ENCODE measurements at regions not wholly inside any gene's neighbourhood (a gene's known extent, or its start where the extent isn't known, plus 50 kb on each side); places are given as distances from the start of the nearest gene placed in this dataset.

DNA sequence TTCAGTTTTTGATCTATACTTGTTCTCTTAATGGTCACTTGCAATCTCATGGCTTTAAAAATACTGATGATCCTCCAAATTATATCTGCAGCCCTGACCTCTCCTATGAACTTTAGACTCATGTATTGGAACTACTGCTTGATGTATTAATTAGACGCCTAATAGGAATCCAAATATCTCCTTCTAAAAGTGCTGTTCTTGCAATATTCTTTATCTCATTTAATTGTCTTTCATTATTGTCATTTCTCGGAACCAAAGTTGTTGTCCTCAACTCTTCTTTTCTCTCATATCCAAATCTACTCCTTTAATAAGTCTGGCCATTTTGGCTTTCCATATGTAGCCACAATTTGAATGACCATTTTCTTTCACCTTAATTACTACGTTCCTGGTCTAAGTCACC lies 907.6 kb upstream of the SEL1L start:
- BruUV-seq (replicated peaks): no TSS peak
- Histone ChIP-seq H3K4me2 (ENCODE audit: insufficient read depth, low read length) (no peak overlapping the region), H3K9me1 (replicated peaks; ENCODE audit: control insufficient read depth, extremely low read depth, insufficient read depth, low read length) (no peaks in the 10 kb centered on the region), H3K27ac (ENCODE audit: insufficient read depth, low read depth, low read length) (no peak overlapping the region), H3K27me3 (ENCODE audit: control insufficient read depth in 2 of 2, insufficient read depth in 2 of 2, low read length in 2 of 2) (no peaks in the 10 kb centered on the region), H4K20me1 (replicated peaks; ENCODE audit: control insufficient read depth, extremely low read depth, insufficient read depth, low read length) (no peaks in the 10 kb centered on the region), H3K79me2 (ENCODE audit: control insufficient read depth, insufficient read depth, low read length) (no peaks in the 10 kb centered on the region), H3K9me3 (replicated peaks; ENCODE audit: control insufficient read depth, insufficient read depth, low read length) (peaks cover 2% of the 10 kb centered on the region), H2AFZ (ENCODE audit: low read depth, low read length) (no peak overlapping the region), H3K9ac (replicated peaks; ENCODE audit: extremely low read depth, insufficient read depth, low read length) (no peak overlapping the region), H3K4me3 (replicated peaks in 1 of 3; ENCODE audit: insufficient read depth in 1 of 3, low read depth in 1 of 3, low read length in 3 of 3) (no peak overlapping the region), H3K36me3 (ENCODE audit: control insufficient read depth in 2 of 2, extremely low read depth in 1 of 2, insufficient read depth in 2 of 2, low read length in 2 of 2) (no peaks in the 10 kb centered on the region), H3K4me1 (ENCODE audit: control insufficient read depth, extremely low read depth, insufficient read depth, low read length) (no peaks in the 10 kb centered on the region)
- CTCF ChIA-PET: no interaction called here
- intact Hi-C loops (cut with micrococcal nuclease) (no loop called here), dilution Hi-C loops (cut with MboI; ENCODE audit: extremely low pct_ligation_motif_present, low sequenced_read_pairs) (no loop called here)
- FAIRE-seq (no peak), DNase-seq (ENCODE audit: low read depth, low spot score) (no peak)
- TF ChIP-seq GATA2 (IDR thresholded peaks at IDR 0.05; ENCODE audit: insufficient read depth, insufficient read length, low read depth, low read length) (no peak), POLR2AphosphoS5 (IDR thresholded peaks at IDR 0.05; ENCODE audit: insufficient read depth, low read depth, low read length) (no peak)
- POLR2A ChIA-PET: no interaction called here

DNA sequence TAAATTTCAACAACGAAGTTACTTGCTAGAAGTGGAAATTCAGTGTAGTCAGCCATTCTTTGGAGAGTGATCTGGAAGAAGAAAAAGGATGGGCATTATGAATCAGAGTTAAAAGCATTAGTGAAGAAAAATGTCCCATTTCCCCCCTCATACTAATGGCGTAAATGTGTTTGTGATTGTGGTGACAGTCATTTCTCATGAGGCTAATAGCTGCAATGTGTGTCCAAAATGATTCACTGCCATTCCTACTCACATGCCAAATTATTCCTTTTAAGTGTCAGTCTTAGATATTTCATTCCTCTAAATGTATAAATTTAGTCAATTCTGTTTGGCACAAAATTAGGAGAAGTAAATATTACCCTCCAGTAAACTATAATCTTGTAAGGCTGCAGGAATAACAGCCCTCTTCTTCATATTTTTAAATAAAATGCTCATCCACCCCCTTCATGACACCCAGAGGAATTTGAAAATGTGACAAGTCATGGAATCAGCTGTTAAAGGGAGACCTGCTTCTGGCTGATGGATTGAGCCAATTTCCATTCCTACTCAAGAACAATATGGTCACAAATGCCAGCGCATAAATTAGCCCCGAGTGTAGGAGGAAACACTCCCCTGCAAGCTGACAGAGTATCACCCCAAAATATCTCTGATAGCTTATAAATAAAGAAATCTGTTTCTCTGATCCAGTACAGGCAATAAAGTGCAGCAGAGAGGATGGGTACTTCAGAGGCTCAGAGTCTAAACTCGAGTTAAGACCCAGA lies 912.3 kb upstream of the SEL1L start:
- BruUV-seq (replicated peaks): no TSS peak
- H3K9me3 ChIP-seq (replicated peaks; ENCODE audit: control insufficient read depth, insufficient read depth, low read length): no peaks in the 10 kb centered on the region
- intact Hi-C loops (cut with micrococcal nuclease): no loop called here
- H4K20me1 ChIP-seq (replicated peaks; ENCODE audit: control insufficient read depth, extremely low read depth, insufficient read depth, low read length): no peaks in the 10 kb centered on the region
- H3K9ac ChIP-seq (replicated peaks; ENCODE audit: extremely low read depth, insufficient read depth, low read length): no peak overlapping the region
- DNase-seq (ENCODE audit: low read depth, low spot score): no peak
- FAIRE-seq: no peak
- H3K36me3 ChIP-seq (ENCODE audit: control insufficient read depth in 2 of 2, extremely low read depth in 1 of 2, insufficient read depth in 2 of 2, low read length in 2 of 2): no peaks in the 10 kb centered on the region
- TF ChIP-seq JUN (IDR thresholded peaks at IDR 0.05; ENCODE audit: borderline replicate concordance, insufficient read depth, insufficient read length, low read depth) (no peak), POLR2AphosphoS5 (IDR thresholded peaks at IDR 0.05; ENCODE audit: insufficient read depth, low read depth, low read length) (no peak), EZH2 (IDR thresholded peaks at IDR 0.05; ENCODE audit: borderline replicate concordance, low read depth, low read length, severe bottlenecking) (no peak), POLR2A (IDR thresholded peaks at IDR 0.05; ENCODE audit: low read depth, low read length) (no peak), FOS (IDR thresholded peaks at IDR 0.05; ENCODE audit: borderline replicate concordance, insufficient read depth, low read length) (no peak), MYC (IDR thresholded peaks at IDR 0.05; ENCODE audit: low read depth, low read length) (no peak)
- H3K4me2 ChIP-seq (ENCODE audit: insufficient read depth, low read length): no peak overlapping the region
- no peak overlapping the region for H3K27ac ChIP-seq (ENCODE audit: insufficient read depth, low read depth, low read length)
- dilution Hi-C loops (cut with MboI; ENCODE audit: extremely low pct_ligation_motif_present, low sequenced_read_pairs): no loop called here
- H3K79me2 ChIP-seq (ENCODE audit: control insufficient read depth, insufficient read depth, low read length): no peaks in the 10 kb centered on the region
- H3K27me3 ChIP-seq (ENCODE audit: control insufficient read depth in 2 of 2, insufficient read depth in 2 of 2, low read length in 2 of 2): no peaks in the 10 kb centered on the region
- no peak overlapping the region for H2AFZ ChIP-seq (ENCODE audit: low read depth, low read length)
- H3K4me1 ChIP-seq (ENCODE audit: control insufficient read depth, extremely low read depth, insufficient read depth, low read length): no peaks in the 10 kb centered on the region
- ChIA-PET POLR2A (no interaction called here), CTCF (no interaction called here)
- no peaks in the 10 kb centered on the region for H3K9me1 ChIP-seq (replicated peaks; ENCODE audit: control insufficient read depth, extremely low read depth, insufficient read depth, low read length)
- H3K4me3 ChIP-seq (replicated peaks in 1 of 3; ENCODE audit: insufficient read depth in 1 of 3, low read depth in 1 of 3, low read length in 3 of 3): no peak overlapping the region
